HG03565 (cell line): ENCODE measurements at regions not wholly inside any gene's neighbourhood (a gene's known extent, or its start where the extent isn't known, plus 50 kb on each side); places are given as distances from the start of the nearest gene placed in this dataset.
"Not testable (repeated sequence)": the region's sequence is repeated elsewhere in the genome, so short reads cannot be mapped to it uniquely, and the experiment has no call there.

Source experiments
- ATAC-seq: cut with Tn5 transposase; IDR thresholded peaks from one replicate; pipeline ENCODE4 v1.9.1; 2021; ENCODE audit warnings: mild to moderate bottlenecking, moderate library complexity; ENCODE audit not compliant: unreplicated experiment

DNA sequence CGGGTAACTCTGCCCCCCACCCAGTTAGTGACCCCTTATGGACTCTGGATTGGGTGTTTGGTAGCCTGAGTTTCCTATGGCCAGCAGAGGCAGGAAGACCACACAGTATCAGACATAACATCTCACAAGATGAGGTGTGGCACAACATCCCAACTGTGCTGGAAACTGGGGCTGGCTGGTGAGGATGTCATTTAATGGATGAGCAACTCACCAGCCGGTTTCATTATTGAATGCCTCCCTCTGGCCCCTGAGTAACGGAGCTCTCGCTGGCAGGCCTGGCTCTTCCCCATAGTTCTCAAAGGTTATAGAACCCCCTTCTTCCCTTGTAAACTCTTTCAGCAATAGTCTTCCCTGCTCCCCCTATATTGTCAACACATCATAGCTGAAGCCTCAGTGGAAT is 195.0 kb downstream of the BCL11A start:
- no peak for ATAC-seq

DNA sequence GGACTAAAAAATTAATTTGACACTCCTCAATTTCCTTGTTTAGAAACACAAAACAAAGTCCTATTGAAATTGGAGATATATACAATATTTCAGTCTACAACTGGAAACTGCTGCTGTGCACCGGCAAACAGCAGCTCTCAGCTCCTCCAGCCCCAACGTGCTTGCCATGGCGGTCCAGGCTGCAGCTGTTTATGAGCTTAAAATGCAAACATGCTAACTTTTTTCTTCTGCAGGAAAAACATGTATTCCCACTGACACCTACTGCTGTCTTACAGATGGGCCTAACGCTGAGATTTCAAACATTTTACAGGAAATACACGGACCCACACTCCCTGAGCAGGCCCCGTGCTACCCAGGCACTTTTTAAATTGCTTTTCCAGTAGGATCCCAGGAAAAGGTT is 195.5 kb downstream of the BCL11A start:
- no peak for ATAC-seq

DNA sequence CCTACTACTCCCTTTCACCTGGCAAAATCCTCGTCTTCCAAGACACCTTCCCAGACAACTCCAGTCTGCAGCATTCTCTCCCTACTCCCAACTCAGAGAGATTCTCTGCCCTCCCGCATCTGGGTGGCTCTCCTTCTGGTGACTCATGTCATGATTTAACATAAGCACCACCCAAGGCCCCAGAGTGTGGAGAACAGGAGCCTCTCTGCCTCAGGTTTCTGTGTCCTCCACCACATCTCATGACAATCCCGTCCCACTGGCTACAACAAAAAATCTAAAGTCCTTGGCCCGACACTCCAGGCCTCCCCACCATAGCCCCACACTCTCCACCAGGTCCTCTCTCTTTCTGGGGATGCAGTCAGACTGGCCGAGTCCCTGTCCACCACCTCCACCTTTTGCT is 197.1 kb downstream of the BCL11A start:
- no peak for ATAC-seq

GRCh38 chr2:60355849-60356261 is 197.6 kb downstream of the BCL11A start:
- ATAC-seq = no peak

GRCh38 chr2:60354713-60355112 is 198.7 kb downstream of the BCL11A start:
- ATAC-seq = no peak

DNA sequence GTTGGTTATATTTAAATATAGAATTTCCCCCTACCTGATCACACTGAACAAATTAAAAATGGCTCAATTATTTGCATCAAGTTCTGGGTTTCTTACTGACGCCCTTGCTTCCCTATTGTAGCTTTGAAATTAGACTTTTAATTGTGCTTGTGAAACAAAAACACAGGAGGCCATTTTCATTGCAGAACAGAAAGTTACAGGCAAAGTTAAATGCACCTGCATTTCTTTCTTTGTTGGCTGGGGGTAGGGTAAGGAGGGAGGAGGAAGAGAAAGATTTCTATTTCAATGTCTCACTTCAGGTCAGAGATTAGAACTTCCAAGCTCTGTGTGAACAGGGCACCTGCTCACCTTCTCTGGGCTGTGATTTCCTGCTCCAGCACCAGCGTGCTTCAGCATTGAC is 199.6 kb downstream of the BCL11A start:
- ATAC-seq = peak; percentile 36

GRCh38 chr2:60353406-60353800 is 200.1 kb downstream of the BCL11A start:
- ATAC-seq = peak; percentile 5

GRCh38 chr2:60352491-60353405 is 200.7 kb downstream of the BCL11A start:
- ATAC-seq = no peak

GRCh38 chr2:60351802-60352201 is 201.7 kb downstream of the BCL11A start:
- no peak for ATAC-seq

DNA sequence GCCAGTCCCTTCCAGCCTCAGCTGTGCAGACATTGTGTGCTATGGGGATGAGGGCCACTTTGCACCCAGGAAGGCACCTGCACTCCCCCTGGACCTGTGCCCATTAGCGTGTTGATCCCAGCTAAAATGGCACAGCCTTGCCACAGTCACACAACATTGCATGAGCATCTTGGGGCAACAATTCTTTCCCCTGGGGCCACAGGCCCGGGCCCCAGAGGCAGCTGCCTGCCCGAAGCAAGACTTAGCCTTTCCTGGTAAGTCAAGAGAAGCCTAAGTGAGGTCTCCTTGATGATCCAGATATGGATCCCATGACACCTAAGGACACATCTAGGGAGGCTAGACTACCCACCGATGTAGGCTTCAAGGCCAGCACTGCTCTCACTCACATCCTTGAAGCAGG is 202.1 kb downstream of the BCL11A start:
- no peak for ATAC-seq

- ATAC-seq = no peak
Measured at GRCh38 chr2:60350791-60351190, 202.7 kb downstream of the BCL11A start.

DNA sequence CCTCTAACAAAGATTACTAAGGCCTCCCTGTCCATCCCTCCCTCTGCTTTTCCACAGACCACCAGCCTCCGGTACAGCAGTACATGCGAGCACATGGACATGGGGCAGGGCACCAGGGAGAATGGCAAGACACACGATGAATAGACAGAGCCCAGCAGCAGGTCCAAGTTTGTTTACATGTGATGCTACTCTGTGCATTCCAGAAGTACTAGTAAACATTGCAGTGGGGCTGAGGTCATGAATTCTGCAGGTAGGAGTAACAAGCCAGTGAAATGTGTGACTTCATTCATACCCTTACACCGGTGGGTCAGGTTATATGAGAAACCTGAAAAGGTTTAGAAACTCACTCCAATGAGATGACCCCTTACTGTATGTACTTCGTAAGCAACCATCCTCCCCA is 205.7 kb downstream of the BCL11A start:
- ATAC-seq = no peak

DNA sequence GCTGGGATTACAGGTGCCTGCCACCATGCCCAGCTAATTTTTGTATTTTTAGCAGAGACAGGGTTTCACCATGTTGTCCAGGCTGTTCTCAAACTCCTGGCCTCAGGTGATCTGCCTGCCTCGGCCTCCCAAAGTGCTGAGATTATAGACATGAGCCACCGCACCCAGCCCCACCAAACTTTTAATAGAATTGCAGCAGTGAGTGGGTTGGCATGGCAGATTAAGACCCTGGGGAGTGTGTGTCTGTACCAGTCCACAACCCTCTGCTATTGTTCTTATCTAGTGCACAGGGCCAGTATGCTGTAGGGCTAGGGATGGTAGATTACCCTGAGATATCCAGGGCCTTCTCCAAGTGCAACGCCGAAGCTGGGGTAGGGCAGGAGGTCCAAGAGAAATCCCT is 211.0 kb downstream of the BCL11A start:
- ATAC-seq = not testable (repeated sequence)

GRCh38 chr2:60341151-60341550 is 212.3 kb downstream of the BCL11A start:
- ATAC-seq = no peak

- no peak for ATAC-seq
Measured at GRCh38 chr2:60339286-60339685, 214.2 kb downstream of the BCL11A start.

GRCh38 chr2:60337142-60337497 is 216.3 kb downstream of the BCL11A start:
- ATAC-seq = no peak

DNA sequence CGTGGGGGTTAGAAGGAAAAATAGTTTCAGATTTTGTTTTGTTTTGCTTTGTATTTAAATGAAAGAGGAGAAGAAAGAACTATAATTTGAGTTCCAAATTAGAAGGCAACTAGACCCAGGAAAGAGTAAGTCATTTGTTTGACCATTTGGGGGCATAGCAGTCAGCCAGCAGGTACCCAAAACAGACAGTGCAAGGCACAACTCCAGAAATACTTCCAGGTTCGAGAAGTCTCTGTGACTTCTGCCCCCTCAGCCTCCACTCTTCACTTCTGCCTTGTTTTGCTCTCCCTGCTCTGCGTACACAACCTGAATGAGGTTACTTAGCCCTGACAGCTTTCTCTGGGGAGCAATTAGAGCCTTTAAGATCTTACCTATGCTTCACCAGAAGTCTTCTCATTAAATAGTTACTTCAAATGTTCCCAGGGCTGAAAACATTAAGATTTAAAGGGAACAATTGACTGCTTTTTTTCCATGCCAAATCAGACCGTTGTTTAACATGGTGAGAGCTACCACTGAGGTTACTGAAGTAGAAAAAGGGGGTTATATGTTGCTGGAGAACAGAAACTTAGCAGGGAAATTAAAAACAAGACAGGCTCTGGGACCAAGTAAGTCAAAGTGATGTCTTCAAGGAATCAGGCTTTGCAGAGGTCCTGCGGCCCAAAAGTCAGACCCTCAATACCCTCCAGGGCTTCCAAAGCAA is 216.9 kb downstream of the BCL11A start:
- ATAC-seq = no peak

- no peak for ATAC-seq
Measured at GRCh38 chr2:60335533-60336237, 217.8 kb downstream of the BCL11A start.

DNA sequence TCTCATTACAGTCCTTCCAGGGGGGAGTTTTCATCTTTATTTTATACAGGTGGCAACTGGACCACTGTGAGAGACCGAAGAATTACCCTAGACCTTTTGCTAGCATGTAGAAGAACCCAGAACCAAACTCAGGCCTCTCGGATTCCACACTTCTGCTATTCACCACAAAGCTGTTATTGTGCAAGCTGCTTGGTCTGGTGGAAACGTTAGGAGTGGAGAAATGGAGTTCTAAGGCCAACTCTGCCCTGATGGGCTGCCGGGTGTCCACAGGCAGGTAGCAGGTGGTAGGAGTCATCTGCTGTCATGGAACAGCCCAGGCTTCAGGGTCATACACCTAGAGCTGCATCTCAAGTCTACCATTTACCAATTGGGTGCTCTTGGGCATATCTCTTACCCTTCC is 218.8 kb downstream of the BCL11A start:
- no peak for ATAC-seq

DNA sequence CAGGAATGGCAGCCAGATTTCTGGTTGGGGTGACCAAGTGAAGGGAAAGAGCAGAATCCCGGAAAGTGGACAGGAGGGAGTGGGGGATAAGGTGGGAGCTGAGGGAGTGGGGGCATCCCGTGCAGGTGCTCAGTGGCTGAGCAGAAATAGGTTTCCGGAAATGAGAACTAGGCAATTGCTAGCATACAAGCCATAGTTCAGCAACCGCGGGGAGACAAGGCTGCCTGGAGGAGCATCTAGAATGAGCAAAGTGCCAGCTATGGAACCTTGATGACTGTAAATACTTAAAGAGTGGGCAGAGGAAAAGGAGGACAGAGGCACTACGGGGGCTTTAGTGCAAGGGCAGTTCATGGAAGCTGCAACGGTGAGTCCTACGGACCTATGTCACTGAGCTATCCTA is 220.2 kb downstream of the BCL11A start:
- ATAC-seq = no peak

- ATAC-seq = no peak
Measured at GRCh38 chr2:60331115-60331809, 222.2 kb downstream of the BCL11A start.
